ENCODE measurements at regions not wholly inside any gene's neighbourhood (a gene's known extent, or its start where the extent isn't known, plus 50 kb on each side); places are given as distances from the start of the nearest gene placed in this dataset.

DNA sequence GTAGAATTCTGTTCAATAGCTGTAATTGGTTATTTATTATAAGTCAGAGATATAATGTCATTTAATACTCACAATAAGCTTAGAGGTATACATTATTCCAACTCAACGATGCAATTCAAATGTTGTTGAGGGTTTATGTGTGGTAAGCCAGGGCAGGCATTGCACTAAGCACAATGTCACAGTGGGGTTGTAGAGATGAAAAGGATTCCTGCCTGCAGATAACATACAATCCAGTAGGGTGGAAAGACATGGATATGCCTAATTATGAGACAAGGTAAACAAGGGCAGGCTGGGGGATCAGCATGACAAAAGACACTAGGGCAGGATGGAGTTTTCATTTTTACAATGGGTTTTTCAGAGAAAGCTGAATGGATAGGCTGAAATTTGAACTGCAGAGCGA lies 98.7 kb upstream of the PALM2AKAP2 start:
- DNase-seq (ENCODE audit: insufficient read length, low spot score) (no peak), FAIRE-seq (peak; percentile 43)
- no peak for TF ChIP-seq POLR2A (IDR thresholded peaks at IDR 0.05; ENCODE audit: low read depth, low read length)

DNA sequence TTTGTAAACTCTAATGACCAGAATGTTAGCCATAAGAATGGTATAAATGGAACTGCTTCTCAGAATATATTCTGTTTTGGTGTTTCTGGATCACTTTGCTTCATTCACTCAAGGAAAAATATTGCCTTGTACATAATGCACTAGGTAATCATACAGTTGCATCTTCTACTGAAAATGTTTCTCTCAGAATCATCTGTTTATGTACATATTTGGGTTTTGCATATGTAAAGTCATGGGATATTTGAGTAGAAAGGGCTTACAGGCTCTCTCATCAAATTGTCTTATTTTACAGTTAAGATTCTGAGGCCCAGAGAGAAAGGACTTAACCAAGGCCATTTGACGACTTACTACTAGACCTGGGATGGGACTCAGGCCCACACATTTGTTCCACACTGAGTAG lies 97.8 kb upstream of the PALM2AKAP2 start:
- no peak for TF ChIP-seq POLR2A (IDR thresholded peaks at IDR 0.05; ENCODE audit: low read depth, low read length)
- no peak for FAIRE-seq
- no peak for DNase-seq (ENCODE audit: insufficient read length, low spot score)

GRCh38 chr9:109683521-109683920 lies 96.5 kb upstream of the PALM2AKAP2 start:
- DNase-seq (ENCODE audit: insufficient read length, low spot score), result no peak
- FAIRE-seq, result peak; percentile 69
- no peak for TF ChIP-seq POLR2A (IDR thresholded peaks at IDR 0.05; ENCODE audit: low read depth, low read length)

DNA sequence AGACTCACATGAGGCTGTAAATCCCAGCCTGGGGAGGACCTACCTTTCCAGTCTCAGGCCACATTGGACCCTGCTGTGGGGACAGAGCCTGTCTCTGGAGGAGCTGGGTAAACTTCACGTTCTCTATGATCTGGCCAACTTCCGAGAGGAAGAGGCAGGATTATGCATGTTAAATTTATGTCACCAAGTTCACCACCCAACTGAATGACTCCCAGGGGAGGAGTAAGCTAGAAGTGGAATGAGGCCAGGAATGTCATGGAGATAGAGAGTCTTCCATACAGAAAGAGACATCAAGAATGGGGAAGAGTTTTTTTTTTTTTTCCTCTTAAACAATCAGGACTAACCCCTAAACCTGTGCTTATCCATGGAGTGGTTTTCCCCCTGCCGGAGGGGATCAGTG lies 90.3 kb upstream of the PALM2AKAP2 start:
- TF ChIP-seq POLR2A (IDR thresholded peaks at IDR 0.05; ENCODE audit: low read depth, low read length), result no peak

GRCh38 chr9:109699019-109699418 lies 81.0 kb upstream of the PALM2AKAP2 start:
- FAIRE-seq (peak; percentile 83), DNase-seq (ENCODE audit: insufficient read length, low spot score) (no peak)
- TF ChIP-seq POLR2A (IDR thresholded peaks at IDR 0.05; ENCODE audit: low read depth, low read length), result no peak

More for the DNA sequence above, 90.3 kb upstream of the PALM2AKAP2 start:
- FAIRE-seq (peak; percentile 45), DNase-seq (ENCODE audit: insufficient read length, low spot score) (no peak)

DNA sequence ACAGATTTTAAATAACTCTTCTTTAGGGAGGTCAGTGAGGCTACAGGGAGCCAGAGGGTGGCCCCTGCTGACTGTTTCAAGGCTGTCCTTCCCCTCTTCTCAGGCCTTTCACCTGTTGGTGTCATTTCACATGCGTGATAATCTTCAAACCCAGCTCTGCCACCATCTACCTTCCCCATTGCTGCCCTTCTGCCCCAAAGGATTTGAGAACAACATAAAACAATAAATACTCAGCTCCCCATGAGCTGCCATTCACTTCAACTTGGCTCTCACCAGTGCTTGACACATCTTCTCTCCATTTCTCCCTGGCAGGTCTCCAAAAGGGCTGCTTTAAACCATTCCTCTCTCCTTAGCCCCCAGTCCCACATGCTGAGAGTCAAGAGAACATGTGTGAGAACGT lies 75.5 kb upstream of the PALM2AKAP2 start:
- DNase-seq (ENCODE audit: insufficient read length, low spot score) (no peak), FAIRE-seq (no peak)
- no peak for TF ChIP-seq POLR2A (IDR thresholded peaks at IDR 0.05; ENCODE audit: low read depth, low read length)

GRCh38 chr9:109705515-109705914 lies 74.5 kb upstream of the PALM2AKAP2 start:
- peak; percentile 30 for FAIRE-seq
- DNase-seq (ENCODE audit: insufficient read length, low spot score), result no peak
- TF ChIP-seq POLR2A (IDR thresholded peaks at IDR 0.05; ENCODE audit: low read depth, low read length), result no peak

- no peak for TF ChIP-seq POLR2A (IDR thresholded peaks at IDR 0.05; ENCODE audit: low read depth, low read length)
- DNase-seq (ENCODE audit: insufficient read length, low spot score) (no peak), FAIRE-seq (no peak)
These were observed 72.6 kb upstream of the PALM2AKAP2 start for GRCh38 chr9:109707355-109707754.

- DNase-seq (ENCODE audit: insufficient read length, low spot score), result no peak
- no peak for FAIRE-seq
- no peak for TF ChIP-seq POLR2A (IDR thresholded peaks at IDR 0.05; ENCODE audit: low read depth, low read length)
These were observed 71.5 kb upstream of the PALM2AKAP2 start for GRCh38 chr9:109708451-109708945.

- no peak for DNase-seq (ENCODE audit: insufficient read length, low spot score)
- FAIRE-seq, result no peak
- TF ChIP-seq POLR2A (IDR thresholded peaks at IDR 0.05; ENCODE audit: low read depth, low read length), result no peak
These were observed 70.1 kb upstream of the PALM2AKAP2 start for GRCh38 chr9:109709866-109710265.

GRCh38 chr9:109710830-109711229 lies 69.2 kb upstream of the PALM2AKAP2 start:
- FAIRE-seq (no peak), DNase-seq (ENCODE audit: insufficient read length, low spot score) (no peak)
- TF ChIP-seq POLR2A (IDR thresholded peaks at IDR 0.05; ENCODE audit: low read depth, low read length), result no peak

DNA sequence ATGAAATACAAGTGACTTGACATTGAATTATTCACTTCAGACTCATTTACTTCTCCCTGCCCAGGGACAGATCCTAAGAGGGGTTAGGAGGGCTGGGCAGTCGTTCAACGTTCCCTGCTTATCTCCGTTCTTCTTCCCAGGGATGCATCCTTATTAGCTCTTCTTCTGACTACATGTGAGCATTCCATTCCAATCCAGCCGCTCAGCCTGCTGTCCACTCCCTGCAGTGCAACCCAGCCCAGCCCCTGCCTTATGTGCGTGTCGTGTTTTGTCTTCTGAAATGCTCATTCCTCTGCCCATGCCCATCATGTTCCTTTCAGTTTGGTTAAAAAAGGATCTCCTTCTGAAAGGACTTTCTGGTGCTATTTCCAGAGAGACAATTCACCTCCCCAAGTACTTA lies 64.7 kb upstream of the PALM2AKAP2 start:
- FAIRE-seq (no peak), DNase-seq (ENCODE audit: insufficient read length, low spot score) (no peak)
- TF ChIP-seq POLR2A (IDR thresholded peaks at IDR 0.05; ENCODE audit: low read depth, low read length), result no peak

DNA sequence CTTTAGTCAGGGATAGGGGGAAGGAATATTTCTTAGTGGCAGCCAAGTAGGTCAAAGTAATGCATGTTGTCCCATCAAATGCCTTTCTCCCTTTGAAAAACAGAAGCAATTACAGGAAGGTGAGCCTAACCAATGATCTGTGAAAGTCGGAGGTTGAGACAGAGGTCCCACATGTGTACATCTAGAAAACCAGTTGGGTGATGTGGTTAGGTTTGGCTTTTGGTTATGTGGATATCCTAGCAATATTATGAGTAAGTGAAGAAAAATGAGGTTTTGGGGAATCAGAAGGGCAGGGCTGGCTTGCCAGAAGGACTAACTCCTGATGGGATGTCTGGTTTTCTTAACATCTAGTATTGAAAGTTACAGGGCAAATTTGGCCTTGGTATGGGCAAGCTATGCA lies 63.4 kb upstream of the PALM2AKAP2 start:
- TF ChIP-seq POLR2A (IDR thresholded peaks at IDR 0.05; ENCODE audit: low read depth, low read length), result no peak
- FAIRE-seq (no peak), DNase-seq (ENCODE audit: insufficient read length, low spot score) (no peak)

- DNase-seq (ENCODE audit: insufficient read length, low spot score) (no peak), FAIRE-seq (no peak)
- no peak for TF ChIP-seq POLR2A (IDR thresholded peaks at IDR 0.05; ENCODE audit: low read depth, low read length)
These were observed 62.7 kb upstream of the PALM2AKAP2 start for GRCh38 chr9:109717342-109717741.

GRCh38 chr9:109718861-109719260 lies 61.1 kb upstream of the PALM2AKAP2 start:
- FAIRE-seq (no peak), DNase-seq (ENCODE audit: insufficient read length, low spot score) (no peak)
- TF ChIP-seq POLR2A (IDR thresholded peaks at IDR 0.05; ENCODE audit: low read depth, low read length), result no peak

DNA sequence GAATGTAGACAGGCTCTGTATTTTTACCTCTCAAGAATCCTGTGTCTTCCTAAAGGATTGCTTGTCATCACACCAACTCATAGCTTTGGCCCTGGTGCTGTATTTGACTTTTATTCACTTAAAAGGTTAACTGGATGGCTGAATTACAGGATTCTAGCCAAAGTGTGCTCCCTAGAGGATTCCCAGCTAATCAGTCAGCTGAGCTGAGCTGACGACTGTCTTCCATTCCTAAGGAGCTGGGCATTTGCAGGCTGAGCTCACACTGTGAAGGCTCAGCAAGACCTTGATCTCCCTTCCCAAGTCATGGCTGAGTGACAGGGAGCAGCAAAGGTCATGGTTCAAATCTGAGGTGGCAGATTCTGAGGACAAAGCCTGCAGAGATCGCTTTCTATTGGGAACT lies 59.0 kb upstream of the PALM2AKAP2 start:
- FAIRE-seq (no peak), DNase-seq (ENCODE audit: insufficient read length, low spot score) (no peak)
- TF ChIP-seq POLR2A (IDR thresholded peaks at IDR 0.05; ENCODE audit: low read depth, low read length), result no peak

All from H54 (cell line).